Upper lobe of right lung (tissue), 1 donor: ENCODE measurements at regions not wholly inside any gene's neighbourhood (a gene's known extent, or its start where the extent isn't known, plus 50 kb on each side); places are given as distances from the start of the nearest gene placed in this dataset.
A peak's percentile ranks its signal among the peaks of the same experiment; 100 is the strongest.

Source experiments
- ATAC-seq: fragments of 200-7000 bp; cut with Tn5 transposase; one replicate; pipeline ENCODE4 v1.9.1; 2020; ENCODE audit warnings: mild to moderate bottlenecking, moderate library complexity
- DNase-seq: peaks from one replicate; pipeline ENCODE4 v3.0.0-alpha.2; 2020
- H3K27ac ChIP-seq: fragments of 200-600 bp; one replicate; pipeline ENCODE4 v1.8.0; 2022
- H3K27me3 ChIP-seq: fragments of 200-600 bp; one replicate; pipeline ENCODE4 v1.8.0; 2022; ENCODE audit warnings: mild to moderate bottlenecking
- H3K36me3 ChIP-seq: fragments of 200-600 bp; one replicate; pipeline ENCODE4 v1.8.0; 2022
- H3K4me1 ChIP-seq: fragments of 200-600 bp; one replicate; pipeline ENCODE4 v1.8.0; 2022
- H3K4me3 ChIP-seq: fragments of 200-600 bp; one replicate; pipeline ENCODE4 v1.8.0; 2022; ENCODE audit warnings: mild to moderate bottlenecking
- H3K9me3 ChIP-seq: fragments of 200-600 bp; one replicate; pipeline ENCODE4 v1.8.0; 2022
- CTCF ChIP-seq: fragments of 200-600 bp; IDR thresholded peaks from one replicate; pipeline ENCODE4 v1.8.0; 2022; ENCODE audit warnings: antibody characterized with exemption
- intact Hi-C: fragments of 100-400 bp; cut with DNase I; formaldehyde crosslinking; loops from one replicate; pipeline ENCODE4 v1.11.0; 2022
- donor health status: DM: no; HTN: yes; CAD: no; lungs with severe emphysema.

GRCh38 chr5:77844623-77845323 lies 68.6 kb upstream of the TBCA start:
- ATAC-seq (peak; percentile 63), DNase-seq (no peak)
- Histone ChIP-seq H3K27ac (no peak overlapping the region), H3K4me1 (peaks cover 9% of the 10 kb centered on the region), H3K4me3 (peak overlapping the region; percentile 49), H3K36me3 (no peaks in the 10 kb centered on the region), H3K27me3 (peaks cover 23% of the 10 kb centered on the region), H3K9me3 (no peaks in the 10 kb centered on the region)
- intact Hi-C loops, result no loop called here
- peak; percentile 15 for TF ChIP-seq CTCF

GRCh38 chr5:77844373-77844622 lies 68.2 kb upstream of the TBCA start:
- intact Hi-C loops, result no loop called here
- H3K27ac ChIP-seq, result no peak overlapping the region
- H3K4me3 ChIP-seq, result peak overlapping the region; percentile 49
- no peak for TF ChIP-seq CTCF
- DNase-seq (no peak), ATAC-seq (peak; percentile 28)
- peaks cover 23% of the 10 kb centered on the region for H3K27me3 ChIP-seq
- H3K4me1 ChIP-seq, result peaks cover 9% of the 10 kb centered on the region
- no peaks in the 10 kb centered on the region for H3K9me3 ChIP-seq
- no peaks in the 10 kb centered on the region for H3K36me3 ChIP-seq

GRCh38 chr5:77843570-77844372 lies 67.6 kb upstream of the TBCA start:
- Histone ChIP-seq H3K27me3 (peaks cover 23% of the 10 kb centered on the region), H3K4me3 (peak overlapping the region; percentile 49), H3K9me3 (no peaks in the 10 kb centered on the region), H3K4me1 (peaks cover 9% of the 10 kb centered on the region), H3K36me3 (no peaks in the 10 kb centered on the region), H3K27ac (no peak overlapping the region)
- intact Hi-C loops, result no loop called here
- DNase-seq (no peak), ATAC-seq (peak; percentile 50)
- no peak for TF ChIP-seq CTCF

GRCh38 chr5:77842243-77842642 lies 66.1 kb upstream of the TBCA start:
- intact Hi-C loops, result no loop called here
- H3K4me3 ChIP-seq, result no peak overlapping the region
- no peak overlapping the region for H3K27ac ChIP-seq
- peaks cover 23% of the 10 kb centered on the region for H3K27me3 ChIP-seq
- ATAC-seq (no peak), DNase-seq (no peak)
- no peaks in the 10 kb centered on the region for H3K36me3 ChIP-seq
- peaks cover 9% of the 10 kb centered on the region for H3K4me1 ChIP-seq
- TF ChIP-seq CTCF, result no peak
- H3K9me3 ChIP-seq, result no peaks in the 10 kb centered on the region

GRCh38 chr5:77841616-77842015 lies 65.5 kb upstream of the TBCA start:
- no peak for TF ChIP-seq CTCF
- DNase-seq (no peak), ATAC-seq (no peak)
- no peak overlapping the region for H3K27ac ChIP-seq
- intact Hi-C loops, result no loop called here
- H3K4me1 ChIP-seq, result peaks cover 9% of the 10 kb centered on the region
- no peaks in the 10 kb centered on the region for H3K36me3 ChIP-seq
- no peak overlapping the region for H3K4me3 ChIP-seq
- peaks cover 25% of the 10 kb centered on the region for H3K27me3 ChIP-seq
- no peaks in the 10 kb centered on the region for H3K9me3 ChIP-seq
